ENCODE measurements at regions not wholly inside any gene's neighbourhood (a gene's known extent, or its start where the extent isn't known, plus 50 kb on each side); places are given as distances from the start of the nearest gene placed in this dataset.
"Not testable (repeated sequence)": the region's sequence is repeated elsewhere in the genome, so short reads cannot be mapped to it uniquely, and the experiment has no call there.

- DNase-seq = no peak
These were observed 832.3 kb downstream of the RAB28 start for GRCh38 chr4:12651876-12652275.

- DNase-seq = no peak
These were observed 838.4 kb downstream of the RAB28 start for GRCh38 chr4:12645732-12646131.

- no peak for DNase-seq
These were observed 839.9 kb downstream of the RAB28 start for GRCh38 chr4:12644261-12644660.

- no peak for DNase-seq
These were observed 847.9 kb downstream of the RAB28 start for GRCh38 chr4:12636191-12636590.

GRCh38 chr4:12635629-12636028 lies 848.5 kb downstream of the RAB28 start:
- no peak for DNase-seq

- no peak for DNase-seq
These were observed 851.0 kb downstream of the RAB28 start for GRCh38 chr4:12633053-12633651.

GRCh38 chr4:12615822-12616221 lies 868.3 kb downstream of the RAB28 start:
- no peak for DNase-seq

- no peak for DNase-seq
These were observed 871.3 kb downstream of the RAB28 start for GRCh38 chr4:12612876-12613275.

GRCh38 chr4:12609212-12609875 lies 874.8 kb downstream of the RAB28 start:
- not testable (repeated sequence) for DNase-seq

GRCh38 chr4:12595986-12596385 lies 888.2 kb downstream of the RAB28 start:
- no peak for DNase-seq

GRCh38 chr4:12595489-12595888 lies 888.7 kb downstream of the RAB28 start:
- no peak for DNase-seq

GRCh38 chr4:12588582-12588981 lies 895.6 kb downstream of the RAB28 start:
- no peak for DNase-seq

- DNase-seq = no peak
These were observed 897.7 kb downstream of the RAB28 start for GRCh38 chr4:12586242-12587006.

GRCh38 chr4:12584116-12584875 lies 899.8 kb downstream of the RAB28 start:
- DNase-seq = no peak

GRCh38 chr4:12583275-12583674 lies 900.9 kb downstream of the RAB28 start:
- no peak for DNase-seq

- DNase-seq = no peak
These were observed 903.4 kb downstream of the RAB28 start for GRCh38 chr4:12580787-12581186.

GRCh38 chr4:12579172-12579571 lies 905.0 kb downstream of the RAB28 start:
- no peak for DNase-seq

GRCh38 chr4:12576409-12576808 lies 907.7 kb downstream of the RAB28 start:
- no peak for DNase-seq

GRCh38 chr4:12573716-12574115 lies 910.4 kb downstream of the RAB28 start:
- DNase-seq = no peak

- no peak for DNase-seq
These were observed 921.5 kb downstream of the RAB28 start for GRCh38 chr4:12562476-12563140.

GRCh38 chr4:12562021-12562420 lies 922.1 kb downstream of the RAB28 start:
- DNase-seq = no peak

- no peak for DNase-seq
These were observed 929.1 kb downstream of the RAB28 start for GRCh38 chr4:12555011-12555410.

- DNase-seq = no peak
These were observed 935.5 kb downstream of the RAB28 start for GRCh38 chr4:12548678-12549077.

Measured in GF-D8 (cell line).